ENCODE measurements at regions not wholly inside any gene's neighbourhood (a gene's known extent, or its start where the extent isn't known, plus 50 kb on each side); places are given as distances from the start of the nearest gene placed in this dataset.

- TF ChIP-seq CTCF (IDR thresholded peaks at IDR 0.05) (no peak), POLR2AphosphoS5 (IDR thresholded peaks at IDR 0.05) (no peak)
These were observed 881.8 kb downstream of the SLITRK5 start for GRCh38 chr13:88552966-88553365.
